ENCODE measurements at regions not wholly inside any gene's neighbourhood (a gene's known extent, or its start where the extent isn't known, plus 50 kb on each side); places are given as distances from the start of the nearest gene placed in this dataset.

GRCh38 chr2:129078548-129078947, 759.9 kb upstream of the HS6ST1 start:
- Histone ChIP-seq H3K9me3 (no peaks in the 10 kb centered on the region), H3K4me1 (replicated peaks) (no peaks in the 10 kb centered on the region), H3K27ac (no peak overlapping the region), H3K27me3 (replicated peaks; ENCODE audit: insufficient read depth) (no peaks in the 10 kb centered on the region), H3K4me3 (no peak overlapping the region), H3K36me3 (no peaks in the 10 kb centered on the region)
- TF ChIP-seq, protein P1, sequence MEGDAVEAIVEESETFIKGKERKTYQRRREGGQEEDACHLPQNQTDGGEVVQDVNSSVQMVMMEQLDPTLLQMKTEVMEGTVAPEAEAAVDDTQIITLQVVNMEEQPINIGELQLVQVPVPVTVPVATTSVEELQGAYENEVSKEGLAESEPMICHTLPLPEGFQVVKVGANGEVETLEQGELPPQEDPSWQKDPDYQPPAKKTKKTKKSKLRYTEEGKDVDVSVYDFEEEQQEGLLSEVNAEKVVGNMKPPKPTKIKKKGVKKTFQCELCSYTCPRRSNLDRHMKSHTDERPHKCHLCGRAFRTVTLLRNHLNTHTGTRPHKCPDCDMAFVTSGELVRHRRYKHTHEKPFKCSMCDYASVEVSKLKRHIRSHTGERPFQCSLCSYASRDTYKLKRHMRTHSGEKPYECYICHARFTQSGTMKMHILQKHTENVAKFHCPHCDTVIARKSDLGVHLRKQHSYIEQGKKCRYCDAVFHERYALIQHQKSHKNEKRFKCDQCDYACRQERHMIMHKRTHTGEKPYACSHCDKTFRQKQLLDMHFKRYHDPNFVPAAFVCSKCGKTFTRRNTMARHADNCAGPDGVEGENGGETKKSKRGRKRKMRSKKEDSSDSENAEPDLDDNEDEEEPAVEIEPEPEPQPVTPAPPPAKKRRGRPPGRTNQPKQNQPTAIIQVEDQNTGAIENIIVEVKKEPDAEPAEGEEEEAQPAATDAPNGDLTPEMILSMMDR (IDR thresholded peaks at IDR 0.05) = no peak
- WGBS = 71% methylated on average over 3 of the region's 3 CpGs
- DNase-seq (ENCODE audit: low spot score) = no peak
- intact Hi-C loops (cut with DNase I) = no loop called here

DNA sequence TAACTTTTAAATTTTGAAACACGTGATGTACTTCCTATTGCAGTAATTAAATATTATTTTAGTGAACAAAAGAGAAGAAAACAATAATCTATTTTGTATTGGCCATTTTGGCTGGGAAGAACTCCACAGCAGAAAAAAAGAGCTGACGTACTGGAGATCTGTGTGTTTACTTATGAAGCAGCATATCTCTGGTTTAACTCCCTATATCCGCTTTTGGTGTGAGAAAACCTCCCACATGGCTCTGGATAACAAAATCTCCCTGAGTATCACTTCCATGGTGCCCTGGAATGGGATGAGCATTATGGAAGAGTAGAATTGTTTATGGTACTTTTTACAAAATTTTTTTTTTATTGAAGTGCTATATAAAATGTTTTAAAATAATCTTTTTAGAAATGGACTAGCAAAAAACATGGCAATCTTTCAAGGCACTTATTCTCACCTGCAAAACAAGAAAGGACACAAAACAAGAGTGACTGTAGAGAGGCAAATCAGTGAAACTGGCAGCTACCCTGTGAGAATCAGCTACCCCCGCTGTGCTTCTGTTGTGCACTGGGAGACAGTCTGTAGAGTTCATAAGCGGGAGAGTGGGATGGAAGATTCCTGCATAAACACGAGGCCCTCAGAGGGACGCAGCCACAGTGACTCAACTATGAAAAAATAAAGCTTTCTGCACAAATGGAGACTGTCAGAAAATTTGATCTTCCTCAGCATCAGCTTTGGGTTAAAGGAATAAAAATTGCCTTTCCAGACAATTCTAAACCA, 762.2 kb upstream of the HS6ST1 start:
- no peak overlapping the region for H3K4me3 ChIP-seq
- no peaks in the 10 kb centered on the region for H3K4me1 ChIP-seq (replicated peaks)
- H3K9me3 ChIP-seq = no peaks in the 10 kb centered on the region
- H3K36me3 ChIP-seq = no peaks in the 10 kb centered on the region
- no peaks in the 10 kb centered on the region for H3K27me3 ChIP-seq (replicated peaks; ENCODE audit: insufficient read depth)
- intact Hi-C loops (cut with DNase I) = no loop called here
- no peak overlapping the region for H3K27ac ChIP-seq
- WGBS = 57% methylated on average over 7 of the region's 7 CpGs
- TF ChIP-seq POLR2AphosphoS5 (IDR thresholded peaks at IDR 0.05) (no peak), POLR2A (IDR thresholded peaks at IDR 0.05) (no peak)
- TF ChIP-seq, protein P1 (IDR thresholded peaks at IDR 0.05) = no peak
- DNase-seq (ENCODE audit: low spot score) = no peak

- Histone ChIP-seq H3K4me1 (replicated peaks) (no peaks in the 10 kb centered on the region), H3K27me3 (replicated peaks; ENCODE audit: insufficient read depth) (no peaks in the 10 kb centered on the region), H3K27ac (no peak overlapping the region), H3K9me3 (no peaks in the 10 kb centered on the region), H3K36me3 (no peaks in the 10 kb centered on the region), H3K4me3 (no peak overlapping the region)
- intact Hi-C loops (cut with DNase I) = no loop called here
- no peak for DNase-seq (ENCODE audit: low spot score)
- 63% methylated on average over 3 of the region's 3 CpGs for WGBS
- TF ChIP-seq POLR2AphosphoS5 (IDR thresholded peaks at IDR 0.05) (no peak), POLR2A (IDR thresholded peaks at IDR 0.05) (no peak)
- TF ChIP-seq, protein P1 (IDR thresholded peaks at IDR 0.05) = no peak
Observed at GRCh38 chr2:129085386-129085785, 766.7 kb upstream of the HS6ST1 start.

- Histone ChIP-seq H3K27me3 (replicated peaks; ENCODE audit: insufficient read depth) (no peaks in the 10 kb centered on the region), H3K36me3 (no peaks in the 10 kb centered on the region), H3K4me1 (replicated peaks) (no peaks in the 10 kb centered on the region), H3K9me3 (no peaks in the 10 kb centered on the region), H3K27ac (no peak overlapping the region), H3K4me3 (no peak overlapping the region)
- TF ChIP-seq POLR2A (IDR thresholded peaks at IDR 0.05) (no peak), POLR2AphosphoS5 (IDR thresholded peaks at IDR 0.05) (no peak)
- TF ChIP-seq, protein P1 (IDR thresholded peaks at IDR 0.05) = no peak
- 76% methylated on average over 2 of the region's 2 CpGs for WGBS
- intact Hi-C loops (cut with DNase I) = no loop called here
- no peak for DNase-seq (ENCODE audit: low spot score)
Observed at GRCh38 chr2:129087133-129087813, 768.6 kb upstream of the HS6ST1 start.

- Histone ChIP-seq H3K36me3 (no peaks in the 10 kb centered on the region), H3K27me3 (replicated peaks; ENCODE audit: insufficient read depth) (no peaks in the 10 kb centered on the region), H3K4me1 (replicated peaks) (no peaks in the 10 kb centered on the region), H3K27ac (no peak overlapping the region), H3K4me3 (no peak overlapping the region), H3K9me3 (no peaks in the 10 kb centered on the region)
- intact Hi-C loops (cut with DNase I) = no loop called here
- no peak for DNase-seq (ENCODE audit: low spot score)
- TF ChIP-seq POLR2AphosphoS5 (IDR thresholded peaks at IDR 0.05) (no peak), POLR2A (IDR thresholded peaks at IDR 0.05) (no peak)
- TF ChIP-seq, protein P1 (IDR thresholded peaks at IDR 0.05) = no peak
- WGBS = 87% methylated on average over 3 of the region's 3 CpGs
Observed at GRCh38 chr2:129091620-129092019, 773.0 kb upstream of the HS6ST1 start.

All from prostate gland (tissue), 2 donors.